H9 (cell line): ENCODE measurements at regions not wholly inside any gene's neighbourhood (a gene's known extent, or its start where the extent isn't known, plus 50 kb on each side); places are given as distances from the start of the nearest gene placed in this dataset.

ENCODE experiments used
- DNase-seq: peaks from one replicate; pipeline ENCODE4 v3.0.0-alpha.2; 2017
- H2AFZ ChIP-seq: one replicate; pipeline ENCODE4 v1.6.1; 2013; ENCODE audit warnings: mild to moderate bottlenecking, low read length, control low read depth, moderate library complexity
- H2AK5ac ChIP-seq: 2 replicates; pipeline ENCODE4 v1.6.1; 2013; ENCODE audit warnings: low read length, control low read depth, mixed read lengths; ENCODE audit not compliant: insufficient read length
- H2BK120ac ChIP-seq: one replicate; pipeline ENCODE4 v1.6.1; 2013; ENCODE audit warnings: low read depth, mild to moderate bottlenecking, low read length, control low read depth, inconsistent platforms; ENCODE audit not compliant: poor library complexity, severe bottlenecking
- H2BK12ac ChIP-seq: 2 replicates; pipeline ENCODE4 v1.6.1; 2013; ENCODE audit warnings: low read length, control low read depth, mixed read lengths, low read depth; ENCODE audit not compliant: insufficient read length
- H2BK15ac ChIP-seq: 2 replicates; pipeline ENCODE4 v1.6.1; 2013; ENCODE audit warnings: low read depth, low read length, control low read depth
- H2BK20ac ChIP-seq: one replicate; pipeline ENCODE4 v1.6.1; 2013; ENCODE audit warnings: low read depth, mild to moderate bottlenecking, low read length, control low read depth, inconsistent platforms; ENCODE audit not compliant: poor library complexity, severe bottlenecking
- H2BK5ac ChIP-seq: 2 replicates; pipeline ENCODE4 v1.6.1; 2013; ENCODE audit warnings: low read length, control low read depth, mixed read lengths; ENCODE audit not compliant: insufficient read length
- H3K14ac ChIP-seq: 2 replicates; pipeline ENCODE4 v1.6.1; 2013; ENCODE audit warnings: low read length, control low read depth; ENCODE audit not compliant: insufficient read depth
- H3K18ac ChIP-seq: 2 replicates; pipeline ENCODE4 v1.6.1; 2013; ENCODE audit warnings: low read depth, mild to moderate bottlenecking, mixed read lengths, low read length, control low read depth; ENCODE audit not compliant: insufficient read length
- H3K23ac ChIP-seq: 2 replicates; pipeline ENCODE4 v1.6.1; 2013; ENCODE audit warnings: low read length, control low read depth, mixed read lengths, low read depth; ENCODE audit not compliant: insufficient read length
- H3K23me2 ChIP-seq: 2 replicates; pipeline ENCODE4 v1.6.1; 2013; ENCODE audit warnings: low read depth, mild to moderate bottlenecking, mixed read lengths, low read length, control low read depth; ENCODE audit not compliant: insufficient read length, poor library complexity, severe bottlenecking
- H3K27ac ChIP-seq: 2 replicates; pipeline ENCODE4 v1.5.1; 2013; ENCODE audit warnings: low read length, control low read depth, mixed read lengths, low read depth; ENCODE audit not compliant: insufficient read length
- H3K27me3 ChIP-seq: 2 replicates; pipeline ENCODE4 v1.6.1; 2013; ENCODE audit warnings: low read length, control low read depth, inconsistent platforms; ENCODE audit not compliant: insufficient read depth
- H3K4ac ChIP-seq: 2 replicates; pipeline ENCODE4 v1.6.1; 2013; ENCODE audit warnings: low read depth, mild to moderate bottlenecking, control low read depth, inconsistent platforms, low read length, moderate library complexity
- H3K4me1 ChIP-seq: 2 replicates; pipeline ENCODE4 v1.6.1; 2013; ENCODE audit warnings: low read length, control low read depth, inconsistent platforms; ENCODE audit not compliant: insufficient read depth
- H3K4me2 ChIP-seq: 2 replicates; pipeline ENCODE4 v1.6.1; 2013; ENCODE audit warnings: low read length, control low read depth, mixed read lengths; ENCODE audit not compliant: insufficient read length, insufficient read depth
- H3K56ac ChIP-seq: 2 replicates; pipeline ENCODE4 v1.6.1; 2013; ENCODE audit warnings: low read depth, mild to moderate bottlenecking, mixed read lengths, low read length, control low read depth; ENCODE audit not compliant: insufficient read length
- H3K79me1 ChIP-seq: 2 replicates; pipeline ENCODE4 v1.6.1; 2013; ENCODE audit warnings: low read depth, mild to moderate bottlenecking, moderate library complexity, low read length, control low read depth, inconsistent platforms; ENCODE audit not compliant: insufficient read depth, poor library complexity, severe bottlenecking
- H3K79me2 ChIP-seq: 2 replicates; pipeline ENCODE4 v1.6.1; 2013; ENCODE audit warnings: low read length, control low read depth, inconsistent platforms; ENCODE audit not compliant: insufficient read depth
- H3K9ac ChIP-seq: 2 replicates; pipeline ENCODE4 v1.6.1; 2013; ENCODE audit warnings: low read length, control low read depth, mixed read lengths; ENCODE audit not compliant: insufficient read length; ENCODE audit errors: extremely low read depth
- H3K9me3 ChIP-seq: one replicate; pipeline ENCODE4 v1.6.1; 2013; ENCODE audit warnings: low read depth, low read length, inconsistent platforms; ENCODE audit not compliant: control insufficient read depth
- H3T11ph ChIP-seq: one replicate; pipeline ENCODE4 v1.6.1; 2013; ENCODE audit warnings: mild to moderate bottlenecking, low read length, control low read depth, inconsistent platforms
- H4K20me1 ChIP-seq: one replicate; pipeline ENCODE4 v1.6.1; 2013; ENCODE audit not compliant: control insufficient read depth, insufficient read length, insufficient read depth
- H4K5ac ChIP-seq: 2 replicates; pipeline ENCODE4 v1.6.1; 2013; ENCODE audit warnings: low read depth, mild to moderate bottlenecking, mixed read lengths, low read length, control low read depth; ENCODE audit not compliant: insufficient read length
- H4K8ac ChIP-seq: replicated peaks from 2 replicates; pipeline ENCODE4 v1.6.1; 2013; ENCODE audit warnings: low read length, control low read depth, mixed read lengths, low read depth; ENCODE audit not compliant: insufficient read length
- H4K91ac ChIP-seq: 2 replicates; pipeline ENCODE4 v1.6.1; 2013; ENCODE audit warnings: low read depth, mild to moderate bottlenecking, moderate library complexity, mixed read lengths, low read length, control low read depth; ENCODE audit not compliant: insufficient read length
- H3K27ac Mint-ChIP-seq, 3 experiments: 2 replicates in 2 of 3; 3 replicates in 1 of 3; pipeline ENCODE4 v1.8.0; 2020 to 2021; ENCODE audit warnings: mixed read lengths in 3 of 3, mild to moderate bottlenecking in 1 of 3, moderate library complexity in 1 of 3
- H3K27me3 Mint-ChIP-seq: 2 replicates; pipeline ENCODE4 v1.8.0; 2021; ENCODE audit warnings: low read depth, mild to moderate bottlenecking, moderate library complexity, mixed read lengths
- H3K36me3 Mint-ChIP-seq, 3 experiments: 2 replicates in 2 of 3; 3 replicates in 1 of 3; pipeline ENCODE4 v1.8.0; 2020 to 2021; ENCODE audit warnings: low read depth in 3 of 3, mixed read lengths in 3 of 3; ENCODE audit not compliant: insufficient read depth in 1 of 3
- H3K4me1 Mint-ChIP-seq, 2 experiments: 2 replicates each; pipeline ENCODE4 v1.8.0; 2020; ENCODE audit warnings: mixed read lengths in 2 of 2
- H3K4me3 Mint-ChIP-seq, 2 experiments: 2 replicates in 1 of 2; 3 replicates in 1 of 2; pipeline ENCODE4 v1.8.0; 2020 to 2021; ENCODE audit warnings: mild to moderate bottlenecking in 2 of 2, mixed read lengths in 2 of 2, moderate library complexity in 1 of 2
- H3K9me3 Mint-ChIP-seq, 2 experiments: 2 replicates in 1 of 2; 3 replicates in 1 of 2; pipeline ENCODE4 v1.8.0; 2020; ENCODE audit warnings: mild to moderate bottlenecking in 2 of 2, mixed read lengths in 2 of 2, moderate library complexity in 1 of 2
- WGBS: extraction: QIAGEN DNeasy Blood & Tissue Kit; methylation state at CpG from one replicate; pipeline ENCODE4 v1.1.7; 2013; ENCODE audit warnings: missing lambda C conversion rate, low lambda C conversion rate, mixed read lengths; ENCODE audit not compliant: insufficient read length; ENCODE audit errors: extremely low coverage; 5-methylcytosine and 5-hydroxymethylcytosine counted together
- TF ChIP-seq, protein P1 (sequence below): fragments of 200-600 bp; sonication (generic); conservative IDR thresholded peaks from 3 replicates; pipeline ENCODE4 v1.8.0; 2021; ENCODE audit warnings: antibody characterized with exemption, mild to moderate bottlenecking

DNA sequence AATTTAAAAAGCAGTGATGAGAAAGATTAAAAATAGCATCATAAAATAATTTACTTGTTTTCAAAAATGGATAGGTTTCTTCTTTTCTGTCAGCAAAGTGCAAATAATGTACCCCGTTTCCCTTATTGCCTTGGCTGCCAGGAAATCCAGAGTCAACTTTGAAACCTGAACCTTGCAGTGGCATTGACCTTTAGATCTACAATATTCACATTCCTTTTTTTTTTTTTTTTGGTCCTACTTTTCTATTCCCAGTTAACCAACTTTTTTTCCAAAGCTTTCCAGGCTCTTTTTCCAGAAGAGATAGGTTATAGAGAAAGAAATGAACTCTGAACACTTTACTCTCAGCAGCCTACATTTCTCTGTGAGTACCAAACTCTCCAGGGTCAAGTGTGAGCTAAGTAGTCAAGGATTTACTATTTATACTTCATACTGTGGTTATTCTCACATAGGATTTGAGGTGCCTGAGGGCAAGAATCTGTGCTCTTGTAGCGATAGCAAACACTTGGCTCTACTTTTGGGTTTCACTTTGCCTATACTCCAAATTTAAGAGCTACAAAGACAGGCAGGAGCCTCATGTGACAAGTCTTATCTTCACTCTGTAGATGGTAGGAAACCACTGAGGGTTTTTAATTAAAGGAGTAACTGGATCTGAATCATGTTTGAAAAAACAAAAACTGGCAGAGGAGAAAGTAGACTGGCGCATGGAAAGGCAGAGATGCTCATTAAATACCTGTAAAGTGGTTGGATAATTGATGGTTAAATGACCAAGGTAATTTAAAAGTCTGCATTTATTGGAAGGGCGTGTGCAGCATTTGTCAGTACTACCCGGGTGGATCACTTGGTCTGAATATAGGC lies 63.2 kb upstream of the TMEM17 start:
- no peak overlapping the region for H3K18ac ChIP-seq
- H4K8ac ChIP-seq: no peak overlapping the region
- H3K23me2 ChIP-seq: peaks cover 9% of the 10 kb centered on the region
- H3K4me2 ChIP-seq: no peak overlapping the region
- H2AK5ac ChIP-seq: no peak overlapping the region
- no peak overlapping the region for H3K56ac ChIP-seq
- no peak overlapping the region for H3K9ac ChIP-seq
- H3K23ac ChIP-seq: no peak overlapping the region
- no peak overlapping the region for H2BK12ac ChIP-seq
- H2BK5ac ChIP-seq: no peak overlapping the region
- no peak overlapping the region for H2BK20ac ChIP-seq
- H3K9me3 ChIP-seq: no peaks in the 10 kb centered on the region
- H3K27ac ChIP-seq: no peak overlapping the region
- peaks cover 16% of the 10 kb centered on the region in 2 experiments for H3K4me1 Mint-ChIP-seq
- no CpG with 5 or more reads among the region's 5 CpGs for WGBS
- no peaks in the 10 kb centered on the region for H3K79me2 ChIP-seq
- DNase-seq: no peak
- H3K27me3 Mint-ChIP-seq: peaks cover 21% of the 10 kb centered on the region
- H3K27me3 ChIP-seq: peaks cover 4% of the 10 kb centered on the region; the same call in 1 of the 2 replicates
- TF ChIP-seq, protein P1, sequence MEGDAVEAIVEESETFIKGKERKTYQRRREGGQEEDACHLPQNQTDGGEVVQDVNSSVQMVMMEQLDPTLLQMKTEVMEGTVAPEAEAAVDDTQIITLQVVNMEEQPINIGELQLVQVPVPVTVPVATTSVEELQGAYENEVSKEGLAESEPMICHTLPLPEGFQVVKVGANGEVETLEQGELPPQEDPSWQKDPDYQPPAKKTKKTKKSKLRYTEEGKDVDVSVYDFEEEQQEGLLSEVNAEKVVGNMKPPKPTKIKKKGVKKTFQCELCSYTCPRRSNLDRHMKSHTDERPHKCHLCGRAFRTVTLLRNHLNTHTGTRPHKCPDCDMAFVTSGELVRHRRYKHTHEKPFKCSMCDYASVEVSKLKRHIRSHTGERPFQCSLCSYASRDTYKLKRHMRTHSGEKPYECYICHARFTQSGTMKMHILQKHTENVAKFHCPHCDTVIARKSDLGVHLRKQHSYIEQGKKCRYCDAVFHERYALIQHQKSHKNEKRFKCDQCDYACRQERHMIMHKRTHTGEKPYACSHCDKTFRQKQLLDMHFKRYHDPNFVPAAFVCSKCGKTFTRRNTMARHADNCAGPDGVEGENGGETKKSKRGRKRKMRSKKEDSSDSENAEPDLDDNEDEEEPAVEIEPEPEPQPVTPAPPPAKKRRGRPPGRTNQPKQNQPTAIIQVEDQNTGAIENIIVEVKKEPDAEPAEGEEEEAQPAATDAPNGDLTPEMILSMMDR: no peak
- H2BK15ac ChIP-seq: no peak overlapping the region
- no peaks in the 10 kb centered on the region for H4K20me1 ChIP-seq
- no peak overlapping the region for H3K4me3 Mint-ChIP-seq
- H3K36me3 Mint-ChIP-seq: no peaks in the 10 kb centered on the region
- H3K4me1 ChIP-seq: no peaks in the 10 kb centered on the region
- no peak overlapping the region for H4K91ac ChIP-seq
- no peak overlapping the region for H2BK120ac ChIP-seq
- no peaks in the 10 kb centered on the region for H3K9me3 Mint-ChIP-seq
- H2AFZ ChIP-seq: no peak overlapping the region
- H3K14ac ChIP-seq: no peak overlapping the region
- H3T11ph ChIP-seq: no peak overlapping the region
- H3K79me1 ChIP-seq: no peaks in the 10 kb centered on the region
- no peak overlapping the region for H3K27ac Mint-ChIP-seq
- no peak overlapping the region for H4K5ac ChIP-seq
- H3K4ac ChIP-seq: no peak overlapping the region
